ENCODE measurements at regions not wholly inside any gene's neighbourhood (a gene's known extent, or its start where the extent isn't known, plus 50 kb on each side); places are given as distances from the start of the nearest gene placed in this dataset.

GRCh38 chr12:88251798-88252197, 109.7 kb downstream of the TMTC3 start:
- H3K27me3 ChIP-seq (ENCODE audit: insufficient read depth, low read length), result no peaks in the 10 kb centered on the region
- no peaks in the 10 kb centered on the region for H3K9me3 ChIP-seq (ENCODE audit: low read length)
- peaks cover 6% of the 10 kb centered on the region for H3K4me1 ChIP-seq (ENCODE audit: insufficient read depth, low read length)
- no peak overlapping the region for H2AFZ ChIP-seq (ENCODE audit: low read depth, low read length)
- H3K4me3 ChIP-seq (ENCODE audit: low read length), result no peak overlapping the region
- H3K36me3 ChIP-seq (ENCODE audit: insufficient read depth, low read length), result no peaks in the 10 kb centered on the region

DNA sequence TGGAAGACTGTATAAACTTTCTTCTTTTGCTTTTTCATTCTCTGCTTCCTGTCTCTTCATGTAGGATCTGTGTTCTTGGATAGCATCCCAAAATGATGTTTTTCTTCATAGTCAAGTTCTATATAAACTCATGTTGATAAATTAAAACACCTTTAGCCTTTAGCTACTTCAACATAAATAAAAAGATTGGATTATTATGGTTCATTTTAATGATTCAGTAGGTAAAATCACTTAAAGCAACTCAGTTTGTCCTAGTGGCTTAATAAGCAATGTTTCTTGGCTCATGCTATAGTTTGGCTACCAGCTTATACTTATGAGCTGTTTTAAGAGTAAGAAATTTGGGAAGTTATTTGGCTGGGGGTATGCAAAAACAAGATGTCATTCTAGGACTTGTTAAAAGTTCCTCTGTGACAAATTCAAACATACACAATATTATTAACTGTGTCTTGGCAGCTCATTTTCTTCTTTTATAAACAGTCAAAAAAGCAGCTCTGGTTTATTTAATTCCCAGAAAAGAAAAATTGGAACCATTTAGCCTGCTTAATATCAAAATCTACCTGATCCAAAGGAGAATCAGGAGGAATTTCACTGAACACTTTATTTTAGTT, 111.4 kb downstream of the TMTC3 start:
- H3K4me1 ChIP-seq (ENCODE audit: insufficient read depth, low read length), result no peaks in the 10 kb centered on the region
- H3K36me3 ChIP-seq (ENCODE audit: insufficient read depth, low read length), result no peaks in the 10 kb centered on the region
- no peak overlapping the region for H2AFZ ChIP-seq (ENCODE audit: low read depth, low read length)

GRCh38 chr12:88255224-88255623, 113.1 kb downstream of the TMTC3 start:
- Histone ChIP-seq H3K4me1 (ENCODE audit: insufficient read depth, low read length) (no peaks in the 10 kb centered on the region), H3K4me3 (ENCODE audit: low read length) (no peak overlapping the region), H2AFZ (ENCODE audit: low read depth, low read length) (no peak overlapping the region), H3K9me3 (ENCODE audit: low read length) (no peaks in the 10 kb centered on the region), H3K36me3 (ENCODE audit: insufficient read depth, low read length) (no peaks in the 10 kb centered on the region), H3K27me3 (ENCODE audit: insufficient read depth, low read length) (no peaks in the 10 kb centered on the region)

More for the DNA sequence above, 111.4 kb downstream of the TMTC3 start:
- Histone ChIP-seq H3K4me3 (ENCODE audit: low read length) (no peak overlapping the region), H3K9me3 (ENCODE audit: low read length) (no peaks in the 10 kb centered on the region), H3K27me3 (ENCODE audit: insufficient read depth, low read length) (no peaks in the 10 kb centered on the region)

DNA sequence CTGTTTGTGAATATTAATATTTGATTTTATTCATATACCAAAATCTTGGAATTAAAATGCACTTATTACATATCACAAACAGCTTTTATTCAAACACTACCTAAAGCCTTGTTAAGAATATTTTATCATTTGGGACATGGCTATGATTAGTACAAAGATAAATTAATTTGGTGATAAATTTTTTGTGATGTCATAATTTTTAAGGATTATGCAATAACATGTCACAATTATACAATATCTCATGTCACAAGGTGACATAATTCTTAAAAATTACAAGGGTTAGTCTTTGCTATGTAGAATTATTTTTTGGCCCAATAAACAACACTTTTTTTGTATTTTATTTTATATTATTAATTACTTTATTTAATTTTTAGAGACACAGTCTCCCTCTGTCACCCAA, 113.7 kb downstream of the TMTC3 start:
- Histone ChIP-seq H3K4me3 (ENCODE audit: low read length) (no peak overlapping the region), H3K27me3 (ENCODE audit: insufficient read depth, low read length) (no peaks in the 10 kb centered on the region), H3K36me3 (ENCODE audit: insufficient read depth, low read length) (no peaks in the 10 kb centered on the region), H3K9me3 (ENCODE audit: low read length) (no peaks in the 10 kb centered on the region), H2AFZ (ENCODE audit: low read depth, low read length) (no peak overlapping the region), H3K4me1 (ENCODE audit: insufficient read depth, low read length) (no peaks in the 10 kb centered on the region)

GRCh38 chr12:88258396-88258795, 116.3 kb downstream of the TMTC3 start:
- Histone ChIP-seq H3K4me1 (ENCODE audit: insufficient read depth, low read length) (no peaks in the 10 kb centered on the region), H3K36me3 (ENCODE audit: insufficient read depth, low read length) (no peaks in the 10 kb centered on the region)

DNA sequence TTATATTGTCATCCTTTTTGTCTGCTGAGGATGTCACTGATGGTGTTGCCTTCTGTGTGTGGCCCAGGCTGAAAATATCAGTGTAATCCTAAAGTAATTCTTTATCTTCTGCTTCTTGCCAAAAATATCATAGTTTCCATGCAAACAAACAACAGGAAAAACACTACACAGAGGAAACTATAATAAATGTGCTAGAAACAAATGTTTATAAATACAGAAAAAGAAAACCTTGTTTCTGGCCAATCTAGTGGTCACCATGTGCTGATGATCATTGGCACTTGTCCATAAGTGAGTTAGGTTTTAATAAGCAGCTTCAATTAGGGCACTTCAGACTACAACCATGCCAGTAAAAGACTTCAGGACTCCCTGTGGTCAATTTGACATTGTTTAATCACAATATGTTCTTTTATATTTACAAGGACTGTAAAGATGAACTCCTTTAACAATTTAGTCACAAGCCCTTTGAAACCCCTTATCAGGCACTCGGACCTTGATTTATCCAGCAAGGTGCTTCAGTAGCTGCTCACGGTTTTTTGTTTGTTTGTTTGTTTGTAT, 124.8 kb downstream of the TMTC3 start:
- Histone ChIP-seq H3K9me3 (ENCODE audit: low read length) (no peaks in the 10 kb centered on the region), H2AFZ (ENCODE audit: low read depth, low read length) (no peak overlapping the region), H3K27me3 (ENCODE audit: insufficient read depth, low read length) (no peaks in the 10 kb centered on the region), H3K36me3 (ENCODE audit: insufficient read depth, low read length) (no peaks in the 10 kb centered on the region), H3K4me3 (ENCODE audit: low read length) (no peak overlapping the region), H3K4me1 (ENCODE audit: insufficient read depth, low read length) (no peaks in the 10 kb centered on the region)

More at GRCh38 chr12:88258396-88258795, 116.3 kb downstream of the TMTC3 start:
- no peaks in the 10 kb centered on the region for H3K27me3 ChIP-seq (ENCODE audit: insufficient read depth, low read length)
- H3K4me3 ChIP-seq (ENCODE audit: low read length), result no peak overlapping the region
- no peak overlapping the region for H2AFZ ChIP-seq (ENCODE audit: low read depth, low read length)
- H3K9me3 ChIP-seq (ENCODE audit: low read length), result no peaks in the 10 kb centered on the region

DNA sequence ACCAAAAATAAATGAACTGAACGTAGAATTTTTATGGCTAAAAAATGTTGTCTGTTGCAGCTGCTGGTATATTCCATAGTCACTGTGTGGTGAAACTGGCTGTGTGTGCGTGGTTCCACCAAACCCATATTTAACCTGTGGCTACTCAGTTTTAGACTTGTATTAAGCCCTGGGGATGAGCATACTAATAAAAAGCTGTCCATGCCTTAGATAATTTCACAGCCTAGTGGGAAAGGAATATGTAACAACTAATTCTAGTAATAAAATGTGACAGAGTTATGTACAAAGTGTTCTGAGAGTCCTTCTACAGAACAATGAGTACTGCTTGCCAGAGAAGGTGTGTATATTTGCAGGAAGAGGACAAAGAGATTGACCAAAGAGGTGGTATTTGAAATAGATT, 125.5 kb downstream of the TMTC3 start:
- H3K27me3 ChIP-seq (ENCODE audit: insufficient read depth, low read length), result no peaks in the 10 kb centered on the region
- no peaks in the 10 kb centered on the region for H3K4me1 ChIP-seq (ENCODE audit: insufficient read depth, low read length)
- H3K9me3 ChIP-seq (ENCODE audit: low read length), result no peaks in the 10 kb centered on the region
- H3K4me3 ChIP-seq (ENCODE audit: low read length), result no peak overlapping the region
- H2AFZ ChIP-seq (ENCODE audit: low read depth, low read length), result no peak overlapping the region
- no peaks in the 10 kb centered on the region for H3K36me3 ChIP-seq (ENCODE audit: insufficient read depth, low read length)

DNA sequence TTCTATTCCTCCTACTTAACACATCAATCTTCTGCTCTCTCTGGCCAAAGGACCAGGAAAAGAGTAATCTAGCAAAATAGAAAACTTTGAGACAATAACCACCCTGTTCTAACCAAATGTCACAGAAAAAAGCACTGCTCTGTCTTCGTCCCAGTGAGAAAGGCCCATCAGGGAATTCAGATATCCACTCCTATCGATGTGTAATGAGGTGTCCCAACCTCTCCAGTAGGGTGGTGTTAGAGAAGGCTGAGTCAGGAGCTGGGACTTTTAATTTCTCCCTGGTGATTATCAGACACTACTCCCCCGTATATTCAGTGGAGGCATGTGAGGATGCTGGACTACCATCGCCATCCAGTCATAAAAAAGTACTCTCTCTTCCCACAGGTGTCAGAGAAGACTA, 130.3 kb downstream of the TMTC3 start:
- Histone ChIP-seq H3K27me3 (ENCODE audit: insufficient read depth, low read length) (no peaks in the 10 kb centered on the region), H3K4me3 (ENCODE audit: low read length) (no peak overlapping the region), H3K36me3 (ENCODE audit: insufficient read depth, low read length) (no peaks in the 10 kb centered on the region), H3K4me1 (ENCODE audit: insufficient read depth, low read length) (no peaks in the 10 kb centered on the region), H3K9me3 (ENCODE audit: low read length) (no peaks in the 10 kb centered on the region), H2AFZ (ENCODE audit: low read depth, low read length) (no peak overlapping the region)

DNA sequence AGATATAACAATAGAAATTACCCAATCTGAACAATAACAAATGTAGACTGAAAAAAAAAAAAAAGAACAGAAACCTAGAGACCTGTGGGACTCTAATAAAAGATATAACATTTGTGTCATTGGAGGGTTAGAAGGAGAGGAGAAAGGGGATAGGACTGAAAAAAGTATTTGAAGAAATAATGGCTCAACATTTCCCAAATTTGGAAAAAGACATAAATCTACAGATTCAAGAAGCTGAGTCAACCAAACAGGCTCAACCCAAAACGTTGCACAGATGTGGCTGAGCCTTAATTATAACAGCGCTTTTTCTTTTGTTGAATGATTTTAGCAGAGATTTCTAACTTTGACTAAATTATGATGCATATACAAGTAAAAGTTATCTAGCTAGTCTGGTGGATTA, 131.3 kb downstream of the TMTC3 start:
- H3K4me3 ChIP-seq (ENCODE audit: low read length), result no peak overlapping the region
- no peaks in the 10 kb centered on the region for H3K9me3 ChIP-seq (ENCODE audit: low read length)
- no peak overlapping the region for H2AFZ ChIP-seq (ENCODE audit: low read depth, low read length)
- no peaks in the 10 kb centered on the region for H3K36me3 ChIP-seq (ENCODE audit: insufficient read depth, low read length)
- no peaks in the 10 kb centered on the region for H3K4me1 ChIP-seq (ENCODE audit: insufficient read depth, low read length)
- H3K27me3 ChIP-seq (ENCODE audit: insufficient read depth, low read length), result no peaks in the 10 kb centered on the region

DNA sequence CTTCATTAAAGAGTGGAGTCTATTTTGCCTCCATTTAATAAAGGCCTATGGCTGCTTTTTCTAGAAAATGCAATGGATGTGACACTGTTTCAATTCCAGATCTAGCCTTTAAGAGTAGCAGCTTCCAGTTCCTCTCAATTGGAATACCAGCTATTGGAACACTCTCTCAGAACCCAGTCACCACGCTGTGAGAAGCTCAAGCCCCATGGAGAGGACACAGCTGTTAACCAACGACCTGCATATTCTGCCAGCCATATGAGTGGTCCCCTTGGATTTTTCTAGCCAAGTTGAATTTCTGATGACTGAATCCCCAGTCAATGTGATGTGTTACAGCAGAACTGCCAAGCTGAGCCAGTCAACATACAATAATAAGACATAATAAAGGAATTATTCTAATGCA, 131.8 kb downstream of the TMTC3 start:
- no peaks in the 10 kb centered on the region for H3K4me1 ChIP-seq (ENCODE audit: insufficient read depth, low read length)

DNA sequence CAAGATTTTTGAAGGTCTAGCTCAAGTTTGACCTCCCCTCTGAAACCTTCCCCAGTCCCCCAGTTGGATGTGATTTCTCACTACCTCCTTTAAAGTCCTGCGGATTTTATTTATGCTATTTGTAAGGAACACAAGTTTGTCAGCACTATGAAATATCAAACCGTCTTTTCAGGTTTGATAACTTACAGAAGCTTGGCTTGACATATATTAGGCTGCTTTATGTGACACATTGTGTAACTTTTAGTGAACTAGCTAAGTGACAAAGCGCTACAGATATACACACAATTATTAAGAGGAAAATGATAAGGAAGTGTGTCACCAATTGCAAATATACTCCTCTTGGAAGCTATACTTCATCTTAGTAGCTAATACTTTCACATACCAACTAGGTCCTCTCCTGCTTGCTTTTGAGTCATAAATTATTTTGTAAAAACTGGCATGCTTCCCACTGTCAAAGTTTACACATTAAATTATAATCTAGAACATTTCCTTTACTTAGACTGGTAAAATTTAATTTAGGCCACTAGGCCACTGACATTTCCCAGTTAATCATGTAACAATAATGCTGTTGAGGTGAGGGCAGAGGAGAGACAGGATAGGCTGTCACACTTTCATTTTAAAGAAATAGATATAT, 149.5 kb downstream of the TMTC3 start:
- Histone ChIP-seq H2AFZ (ENCODE audit: low read depth, low read length) (no peak overlapping the region), H3K27me3 (ENCODE audit: insufficient read depth, low read length) (no peaks in the 10 kb centered on the region), H3K36me3 (ENCODE audit: insufficient read depth, low read length) (no peaks in the 10 kb centered on the region), H3K4me1 (ENCODE audit: insufficient read depth, low read length) (no peaks in the 10 kb centered on the region), H3K9me3 (ENCODE audit: low read length) (no peaks in the 10 kb centered on the region), H3K4me3 (ENCODE audit: low read length) (no peak overlapping the region)

More for the DNA sequence above, 131.8 kb downstream of the TMTC3 start:
- H3K27me3 ChIP-seq (ENCODE audit: insufficient read depth, low read length), result no peaks in the 10 kb centered on the region
- no peak overlapping the region for H2AFZ ChIP-seq (ENCODE audit: low read depth, low read length)
- no peaks in the 10 kb centered on the region for H3K36me3 ChIP-seq (ENCODE audit: insufficient read depth, low read length)
- no peaks in the 10 kb centered on the region for H3K9me3 ChIP-seq (ENCODE audit: low read length)
- no peak overlapping the region for H3K4me3 ChIP-seq (ENCODE audit: low read length)

DNA sequence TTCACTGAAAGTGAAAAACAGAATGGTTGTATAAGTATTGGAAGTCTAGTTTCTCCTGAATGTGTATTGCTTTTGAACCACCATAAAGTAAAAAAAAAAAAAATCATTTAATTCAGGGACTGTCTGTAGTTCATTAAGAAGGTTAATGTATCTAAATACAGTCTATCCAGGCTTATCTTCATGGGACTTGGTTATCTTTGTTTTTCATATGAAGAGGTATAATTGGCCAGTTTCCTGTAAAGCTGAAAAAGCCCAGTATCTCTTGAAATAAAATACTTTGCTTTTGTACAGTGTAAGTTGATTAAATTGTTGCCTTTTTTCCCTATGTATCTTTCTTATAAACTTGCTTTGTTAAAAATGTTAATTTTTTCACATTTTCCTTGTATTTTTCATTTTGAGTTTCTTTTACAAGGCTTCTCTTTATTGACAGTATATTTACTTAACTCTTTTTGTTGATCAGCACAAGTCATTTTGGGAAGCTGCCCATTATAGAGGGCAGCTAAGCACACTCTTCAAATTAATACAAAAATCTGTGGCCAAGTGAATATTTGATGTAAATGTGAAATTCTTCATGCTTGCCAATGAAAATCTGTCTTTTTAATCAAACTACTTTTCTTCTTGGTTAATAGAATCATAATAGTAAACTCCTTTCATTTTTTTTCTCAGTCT, 156.0 kb downstream of the TMTC3 start:
- H3K27me3 ChIP-seq (ENCODE audit: insufficient read depth, low read length), result no peaks in the 10 kb centered on the region
- H3K4me3 ChIP-seq (ENCODE audit: low read length), result no peak overlapping the region
- H3K36me3 ChIP-seq (ENCODE audit: insufficient read depth, low read length), result no peaks in the 10 kb centered on the region
- peaks cover 11% of the 10 kb centered on the region for H3K4me1 ChIP-seq (ENCODE audit: insufficient read depth, low read length)
- no peaks in the 10 kb centered on the region for H3K9me3 ChIP-seq (ENCODE audit: low read length)
- H2AFZ ChIP-seq (ENCODE audit: low read depth, low read length), result peak overlapping the region; percentile 20

- Histone ChIP-seq H2AFZ (ENCODE audit: low read depth, low read length) (peak overlapping the region; percentile 20), H3K27me3 (ENCODE audit: insufficient read depth, low read length) (no peaks in the 10 kb centered on the region), H3K4me1 (ENCODE audit: insufficient read depth, low read length) (peaks cover 11% of the 10 kb centered on the region), H3K36me3 (ENCODE audit: insufficient read depth, low read length) (no peaks in the 10 kb centered on the region), H3K9me3 (ENCODE audit: low read length) (no peaks in the 10 kb centered on the region), H3K4me3 (ENCODE audit: low read length) (no peak overlapping the region)
Observed at GRCh38 chr12:88298761-88299242, 156.7 kb downstream of the TMTC3 start.

All from neuron (in vitro differentiated cells).